ENCODE measurements at regions not wholly inside any gene's neighbourhood (a gene's known extent, or its start where the extent isn't known, plus 50 kb on each side); places are given as distances from the start of the nearest gene placed in this dataset.
"Not testable (repeated sequence)": the region's sequence is repeated elsewhere in the genome, so short reads cannot be mapped to it uniquely, and the experiment has no call there.

GRCh38 chr17:22052715-22053114 lies 360.4 kb downstream of the KCNJ18 start:
- not testable (repeated sequence) for TF ChIP-seq CTCF, POLR2AphosphoS5, POLR2A (IDR thresholded peaks at IDR 0.05)
